ENCODE measurements at regions not wholly inside any gene's neighbourhood (a gene's known extent, or its start where the extent isn't known, plus 50 kb on each side); places are given as distances from the start of the nearest gene placed in this dataset.

DNA sequence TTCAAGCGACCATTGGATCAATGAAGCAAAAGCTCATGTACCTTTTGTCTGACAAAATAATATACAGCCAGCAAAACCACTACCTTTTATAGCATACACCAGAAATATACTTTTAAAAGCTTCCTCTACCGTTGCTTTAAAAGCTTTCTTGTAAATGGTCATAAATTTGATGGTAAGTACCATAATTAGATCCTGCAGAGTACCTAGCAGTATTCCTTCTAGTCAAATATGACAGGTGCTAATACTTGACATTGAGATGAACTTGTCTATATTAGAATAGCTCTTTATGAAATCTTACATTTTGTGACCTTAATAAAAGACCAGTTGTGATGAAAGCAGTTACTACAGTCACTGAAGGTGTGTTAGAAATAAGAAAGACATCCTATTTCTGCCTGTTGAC is 340.5 kb upstream of the ANO3 start:
- DNase-seq, result no peak

DNA sequence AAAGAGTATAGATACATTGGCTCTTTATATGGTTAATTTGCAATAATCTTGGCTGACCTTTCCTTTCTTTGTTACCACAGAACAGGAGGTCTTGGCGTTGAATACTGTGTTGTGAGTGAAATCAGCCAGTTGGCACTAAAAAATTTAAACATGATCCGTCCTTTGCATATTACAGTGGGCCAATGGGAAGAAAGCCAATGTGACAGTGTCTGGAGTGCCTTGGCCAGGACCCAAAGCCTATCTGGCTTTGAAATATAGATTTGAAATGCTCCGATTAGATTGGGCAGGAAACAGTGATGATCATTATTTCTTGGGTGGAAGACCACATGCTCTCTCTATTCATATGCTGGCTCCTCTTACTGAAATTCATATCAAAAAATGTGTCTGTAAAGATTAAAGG is 339.6 kb upstream of the ANO3 start:
- DNase-seq, result no peak

DNA sequence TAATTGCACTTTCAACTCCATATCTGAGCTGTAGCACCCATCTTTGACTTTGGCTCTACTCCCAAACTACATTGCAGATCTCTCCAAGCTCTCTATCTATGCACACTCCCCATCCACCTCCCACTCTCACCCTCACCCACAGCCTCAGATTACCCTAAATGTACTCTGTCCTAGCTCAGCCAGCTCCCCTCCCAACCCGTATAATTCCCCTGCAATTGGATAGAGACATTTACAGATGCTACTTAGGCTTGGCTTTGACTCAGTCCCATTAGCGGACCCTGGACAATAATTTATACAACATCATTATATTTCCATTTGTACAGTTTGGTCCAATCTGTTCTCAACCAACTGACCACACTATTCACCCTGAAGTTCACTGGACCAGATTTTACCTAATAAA is 338.9 kb upstream of the ANO3 start:
- no peak for DNase-seq

DNA sequence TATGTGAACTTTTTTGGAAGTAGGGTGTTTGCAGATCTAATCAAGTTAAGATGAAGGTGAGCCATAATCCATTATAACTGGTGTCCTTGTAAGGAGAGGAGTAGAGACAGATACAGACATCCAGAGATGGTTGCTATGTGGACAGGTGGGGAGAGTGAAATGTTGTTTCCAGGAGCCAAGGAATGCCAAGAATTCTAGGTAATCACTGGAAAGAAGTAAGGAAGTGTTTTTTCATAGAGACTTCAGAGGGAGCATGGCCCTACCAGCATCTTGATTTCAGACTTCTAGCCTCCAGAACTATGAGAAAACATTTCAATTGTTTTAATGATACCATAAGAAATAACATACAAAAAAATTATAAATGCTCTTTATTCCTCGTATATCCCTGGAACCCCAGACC is 320.5 kb upstream of the ANO3 start:
- DNase-seq, result no peak

DNA sequence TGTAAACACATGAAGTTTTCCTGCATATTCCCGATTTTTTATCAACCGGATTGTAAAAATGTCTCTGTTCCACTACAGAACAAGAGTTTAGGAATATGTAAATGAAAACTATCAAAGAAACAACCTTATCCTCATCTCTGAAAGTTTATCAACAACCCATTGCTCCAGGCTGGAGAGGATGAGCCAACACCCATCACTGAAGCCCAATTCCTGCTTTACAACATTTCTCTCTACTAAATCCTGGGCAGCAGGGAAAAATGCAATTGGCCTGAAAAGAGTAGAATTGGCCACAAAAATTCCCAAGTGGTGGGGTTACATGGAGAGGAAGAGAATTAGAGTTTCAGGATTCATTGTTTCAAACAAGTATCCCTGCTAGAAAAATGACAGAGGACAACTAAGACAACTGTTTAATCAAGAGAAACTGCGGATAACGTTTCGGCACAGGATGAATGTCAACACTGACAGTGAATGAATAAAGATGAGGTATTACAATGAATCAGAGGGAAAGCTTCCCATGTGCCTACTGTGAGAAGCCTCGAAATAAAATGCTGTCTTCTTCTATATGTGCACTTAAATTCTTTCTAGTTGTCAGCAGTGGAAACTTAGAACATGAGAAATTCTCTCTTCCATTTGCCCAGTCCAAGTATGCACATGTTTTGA is 317.3 kb upstream of the ANO3 start:
- no peak for DNase-seq

DNA sequence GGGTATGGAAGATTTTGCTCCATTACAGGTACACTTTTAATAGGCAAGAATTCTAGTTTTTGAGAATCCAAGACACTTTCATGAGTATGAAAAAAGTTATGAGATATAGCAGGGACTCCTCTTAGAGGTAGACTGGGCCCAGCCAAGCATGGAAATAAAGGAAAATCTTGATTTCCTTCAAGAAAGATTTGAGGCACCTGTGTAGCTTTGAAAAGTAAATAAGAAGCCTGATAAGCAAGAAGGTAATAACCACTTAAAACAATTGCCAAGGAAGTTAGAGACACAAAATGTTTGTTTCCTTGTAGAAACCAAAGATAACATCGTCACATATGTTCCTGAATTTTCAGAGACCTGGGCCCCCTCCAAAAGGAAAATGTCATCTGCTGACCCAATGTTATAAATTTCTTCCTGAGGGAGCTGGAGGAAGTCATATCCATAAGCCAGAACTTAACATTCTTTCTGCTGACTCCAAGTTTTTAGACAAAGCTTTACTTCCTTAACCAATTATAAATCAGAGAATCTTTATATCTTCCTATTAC is 314.5 kb upstream of the ANO3 start:
- no peak for DNase-seq

DNA sequence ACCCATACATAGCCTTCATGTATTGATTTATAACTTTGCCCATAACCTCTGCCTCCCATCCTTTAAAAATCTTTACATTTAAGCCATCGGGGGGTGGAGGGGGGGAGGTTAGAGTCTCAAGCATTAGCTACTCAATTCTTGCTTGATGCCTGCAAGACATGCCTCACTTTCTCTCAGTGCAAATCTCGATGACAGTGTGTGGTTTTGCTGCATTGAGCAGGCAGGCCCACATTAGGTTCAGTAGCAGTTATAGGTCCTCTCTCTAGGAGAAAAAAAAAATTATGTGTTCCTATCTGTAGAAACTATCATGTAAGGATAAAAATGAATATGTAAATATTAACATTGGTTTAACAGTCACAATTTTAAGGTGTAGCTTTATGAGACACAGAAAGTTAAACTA is 314.0 kb upstream of the ANO3 start:
- no peak for DNase-seq

DNA sequence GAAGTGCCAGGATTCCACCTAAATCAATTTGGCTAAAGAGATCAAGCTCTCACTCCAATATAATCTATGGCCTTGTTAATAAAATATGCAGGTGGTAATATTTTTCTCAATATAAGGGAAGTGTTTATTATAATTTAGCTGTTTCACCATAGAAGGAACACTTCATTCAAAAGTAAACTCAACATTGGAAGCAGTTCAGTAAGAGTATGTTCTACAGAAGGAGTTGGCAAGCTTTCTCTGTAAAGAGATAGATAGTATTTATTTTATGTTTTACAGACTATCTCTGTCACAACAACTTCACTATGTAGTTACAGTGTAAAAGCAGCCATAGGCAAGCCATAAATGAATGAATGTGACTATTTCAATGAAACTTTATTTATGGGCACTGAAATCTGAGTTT is 313.6 kb upstream of the ANO3 start:
- no peak for DNase-seq

DNA sequence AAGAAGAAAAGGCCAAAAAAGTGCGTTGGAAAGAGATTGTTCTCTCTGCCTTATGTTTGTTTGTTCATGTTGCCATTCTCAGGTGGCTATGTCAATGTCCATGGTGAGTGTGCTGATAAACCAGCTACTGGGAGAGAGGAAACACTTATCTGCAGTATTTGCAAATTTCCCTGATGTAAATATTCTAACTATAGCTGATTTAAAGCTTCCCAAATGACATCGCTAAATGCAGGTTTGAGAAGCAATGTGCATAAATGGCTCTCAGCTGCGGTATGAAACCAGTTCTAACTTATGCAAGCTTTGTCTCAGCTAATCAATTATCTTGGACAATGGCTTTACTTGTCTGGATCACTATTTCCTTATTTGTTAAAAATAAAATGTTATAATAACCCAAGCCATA is 312.5 kb upstream of the ANO3 start:
- no peak for DNase-seq

DNA sequence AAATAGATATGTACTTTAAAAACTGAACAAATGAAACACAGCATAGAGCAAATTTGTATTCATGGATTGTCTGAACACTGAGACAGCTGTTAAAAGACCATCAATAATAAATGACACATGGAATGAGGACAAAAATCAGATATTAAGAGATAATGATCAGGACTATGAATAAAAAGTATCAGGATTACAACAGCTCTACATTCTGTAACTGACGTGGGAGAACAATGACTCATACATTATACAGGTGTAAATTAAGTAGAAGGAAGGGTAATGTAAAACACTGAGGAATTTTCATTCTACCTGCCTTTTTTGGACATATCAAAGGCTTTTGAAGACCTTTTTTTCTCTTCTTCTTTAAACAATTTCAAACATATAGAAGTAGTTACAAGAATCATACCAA is 310.9 kb upstream of the ANO3 start:
- DNase-seq, result no peak

DNA sequence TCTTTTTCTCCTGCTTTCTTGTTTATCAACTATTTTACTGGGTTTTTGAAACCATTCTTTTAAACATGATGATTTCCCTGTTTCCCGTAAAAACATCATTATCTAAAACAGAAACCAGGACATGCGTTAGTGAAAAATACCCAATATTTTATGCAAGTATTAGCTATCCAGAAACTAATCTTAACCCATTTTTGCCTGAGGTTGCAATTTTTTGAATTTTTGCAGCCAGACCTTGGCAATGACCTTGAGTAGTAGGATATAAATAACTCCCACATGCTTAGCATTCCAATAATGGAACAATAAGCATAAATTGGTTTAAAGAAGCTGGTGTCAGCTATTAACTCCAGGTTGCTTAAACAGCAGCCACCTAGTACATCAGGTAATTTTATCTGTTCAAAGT is 308.9 kb upstream of the ANO3 start:
- DNase-seq, result no peak

DNA sequence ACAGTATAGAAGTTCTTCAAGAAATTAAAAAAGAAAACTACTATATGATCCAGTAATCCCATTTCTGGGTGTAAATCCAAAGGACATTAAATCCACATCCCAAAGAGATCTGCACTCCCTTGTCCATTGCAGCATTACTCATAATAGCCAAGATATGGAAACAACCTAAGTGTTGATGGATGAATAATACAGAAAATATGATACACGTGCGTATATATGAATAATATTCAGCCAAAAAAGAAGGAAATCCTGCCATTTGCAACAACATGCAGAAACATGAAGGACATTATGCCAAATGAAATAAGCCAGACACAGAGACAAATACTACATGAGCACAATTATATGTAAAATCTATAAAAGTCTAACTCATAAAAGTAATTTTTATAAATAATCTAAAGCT is 306.3 kb upstream of the ANO3 start:
- DNase-seq, result no peak

DNA sequence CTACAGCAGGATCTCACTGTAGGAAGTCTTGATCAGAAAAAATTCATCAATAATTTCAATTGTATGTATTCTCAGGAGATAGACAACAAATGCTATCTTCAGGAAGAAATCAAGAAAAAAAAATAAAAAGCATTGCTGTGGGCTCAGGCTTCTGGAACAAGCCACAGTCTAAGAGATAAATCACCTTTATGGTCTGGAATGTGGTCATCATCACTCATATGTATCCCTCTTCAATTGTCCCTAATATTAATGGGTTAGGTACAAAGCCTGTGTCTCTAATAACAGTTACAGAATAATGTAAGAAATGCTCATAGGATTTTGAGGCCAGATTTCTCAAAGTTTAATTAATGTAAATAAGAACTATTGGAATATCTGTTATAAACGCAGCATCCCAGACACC is 305.9 kb upstream of the ANO3 start:
- DNase-seq, result no peak

DNA sequence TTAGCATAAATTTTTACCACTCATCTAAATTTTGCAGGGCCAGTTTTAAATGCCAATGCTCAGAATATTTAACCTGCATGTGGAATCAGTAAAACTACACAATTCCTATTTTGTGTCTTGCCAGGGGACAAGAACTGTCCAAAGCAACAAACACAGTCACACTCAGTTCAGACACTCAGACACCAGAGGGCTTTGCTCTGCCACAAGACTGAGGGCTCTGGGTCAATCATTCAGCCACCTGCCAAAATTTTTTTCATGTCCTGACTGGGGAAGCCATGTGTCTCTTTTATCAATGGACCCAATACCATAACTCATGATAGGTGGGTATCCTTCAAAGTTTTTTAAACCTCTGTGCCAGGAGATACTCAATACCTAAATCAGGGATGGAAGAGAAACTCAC is 304.0 kb upstream of the ANO3 start:
- DNase-seq, result no peak

DNA sequence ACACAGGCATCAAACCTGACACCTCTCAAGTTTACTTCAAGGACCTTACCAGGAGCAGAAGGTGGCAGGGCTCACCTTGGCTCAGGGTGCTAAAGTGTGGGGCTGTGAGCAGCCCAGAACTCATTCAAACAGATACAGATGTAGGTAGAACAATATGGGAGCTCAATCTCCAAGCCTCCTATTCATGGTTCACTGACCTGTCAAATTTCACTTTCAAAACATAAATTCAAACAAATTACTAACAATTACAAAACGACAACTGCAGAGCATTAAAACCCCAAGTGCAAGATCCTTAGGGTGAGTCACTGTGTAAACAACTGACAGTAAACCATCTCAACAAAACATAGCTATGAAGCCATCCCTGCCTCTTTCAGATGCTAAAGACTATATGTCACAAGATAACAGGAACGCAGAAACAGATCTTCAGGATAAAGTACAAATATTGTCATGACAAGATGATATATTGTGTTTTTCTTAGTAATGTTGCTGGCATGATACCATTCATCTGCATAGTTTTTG is 303.5 kb upstream of the ANO3 start:
- no peak for DNase-seq

DNA sequence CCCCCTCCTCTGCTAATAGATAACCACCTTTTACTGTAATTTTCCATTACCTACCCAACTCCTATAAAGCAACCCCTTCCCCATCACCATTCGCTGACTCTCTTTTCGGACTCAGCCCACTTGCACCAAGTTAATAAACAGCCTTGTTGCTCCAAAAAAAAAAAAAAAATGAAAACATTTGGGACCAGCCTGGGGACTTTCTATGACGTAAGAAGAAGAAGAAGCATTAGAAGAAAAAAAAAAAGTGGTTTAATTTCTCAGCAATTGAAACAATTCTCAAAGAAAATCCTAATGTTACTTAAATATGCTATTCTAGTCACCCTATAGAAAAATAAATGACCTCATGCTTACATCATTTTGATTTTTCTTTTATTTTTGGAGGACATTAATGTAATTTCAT is 301.5 kb upstream of the ANO3 start:
- DNase-seq, result no peak

DNA sequence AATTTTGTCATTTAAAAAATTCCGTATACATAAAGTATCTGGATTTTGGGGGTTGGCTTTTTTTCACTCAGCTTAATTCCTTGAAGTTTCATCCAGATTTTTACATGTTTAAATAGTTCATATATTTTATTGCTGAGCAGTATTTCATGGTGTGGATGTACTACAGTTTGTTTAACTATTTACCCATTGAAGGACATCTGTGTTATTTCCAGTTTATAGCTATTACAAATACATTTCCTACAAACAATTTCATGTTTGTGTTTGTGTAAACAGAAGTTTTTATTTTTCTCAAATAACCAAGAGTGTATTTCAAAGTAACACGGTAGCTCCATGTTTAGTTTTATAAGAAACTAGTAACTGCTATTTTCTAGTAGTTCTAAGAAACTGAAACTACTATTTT is 299.7 kb upstream of the ANO3 start:
- no peak for DNase-seq

DNA sequence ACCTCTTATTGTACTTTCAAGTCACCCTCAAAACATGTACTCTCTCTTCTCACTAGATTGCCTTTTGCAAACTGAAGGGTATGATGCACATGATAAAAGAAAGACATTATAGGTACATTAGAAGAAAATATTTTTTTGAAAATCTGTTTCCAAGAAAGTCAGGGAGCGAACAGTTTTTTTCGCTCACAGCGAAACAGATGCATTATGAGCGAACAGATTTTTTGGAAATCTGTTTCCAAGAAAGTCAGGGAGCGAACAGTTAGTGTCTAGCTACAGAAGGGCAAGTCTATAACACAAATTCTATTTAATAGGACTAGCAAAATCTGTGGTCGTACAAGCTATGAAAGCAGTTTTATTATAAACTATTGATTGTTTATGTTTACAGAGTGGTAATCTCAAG is 296.2 kb upstream of the ANO3 start:
- no peak for DNase-seq

DNA sequence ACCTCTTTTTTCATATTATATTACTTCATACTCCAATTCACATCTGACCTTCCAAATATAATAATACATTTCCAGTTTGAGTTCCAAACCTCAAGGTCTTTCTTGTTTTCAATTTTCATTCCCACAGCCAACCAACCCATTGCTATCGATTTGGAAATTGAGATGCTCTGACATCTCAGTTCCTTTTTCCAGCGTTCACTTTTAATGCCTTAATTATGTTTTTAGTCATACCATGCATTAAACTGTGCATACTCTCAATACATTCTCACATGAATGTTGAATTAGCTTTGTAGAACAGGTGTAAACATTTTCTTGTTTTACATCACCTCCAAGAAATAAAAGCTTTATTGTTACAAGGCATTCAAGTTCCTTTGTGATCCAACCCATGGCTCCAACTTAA is 294.2 kb upstream of the ANO3 start:
- no peak for DNase-seq

DNA sequence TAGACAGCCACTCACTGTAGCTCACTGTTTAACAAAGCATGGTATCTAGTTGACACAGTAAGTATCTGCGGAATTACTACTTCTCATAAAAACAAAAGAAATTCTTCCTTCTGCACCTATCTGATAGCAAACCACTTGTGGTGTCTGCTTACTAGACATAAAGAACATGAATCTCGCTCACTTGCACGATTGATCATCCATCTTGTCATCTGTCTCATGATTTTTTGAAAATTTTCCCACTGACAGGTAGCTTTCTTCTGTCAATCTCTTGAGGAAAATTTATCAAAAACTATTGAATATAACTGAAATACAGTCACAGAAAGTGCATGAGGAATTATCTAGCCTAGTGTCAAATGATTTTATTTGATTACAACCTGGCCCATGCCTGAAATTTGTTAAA is 291.6 kb upstream of the ANO3 start:
- no peak for DNase-seq

DNA sequence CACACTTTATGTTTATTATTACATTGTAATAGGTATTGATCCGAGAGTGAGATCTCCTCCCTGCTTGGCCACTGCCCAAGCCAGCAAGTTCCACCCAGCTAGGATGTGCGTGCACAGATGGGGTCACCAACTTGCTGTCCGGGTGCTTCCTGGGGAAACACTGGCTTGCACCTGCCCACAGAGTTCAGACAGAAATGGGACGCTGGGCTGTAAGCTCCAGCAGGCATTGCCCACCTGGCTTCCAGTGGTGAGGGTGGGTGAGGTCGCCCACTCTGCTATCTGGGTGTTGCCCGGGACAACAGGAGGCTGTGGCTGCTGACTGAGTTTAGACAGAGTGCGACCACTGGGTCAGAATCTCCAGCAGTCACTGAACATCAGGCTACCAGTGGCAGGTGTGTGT is 289.8 kb upstream of the ANO3 start:
- no peak for DNase-seq

DNA sequence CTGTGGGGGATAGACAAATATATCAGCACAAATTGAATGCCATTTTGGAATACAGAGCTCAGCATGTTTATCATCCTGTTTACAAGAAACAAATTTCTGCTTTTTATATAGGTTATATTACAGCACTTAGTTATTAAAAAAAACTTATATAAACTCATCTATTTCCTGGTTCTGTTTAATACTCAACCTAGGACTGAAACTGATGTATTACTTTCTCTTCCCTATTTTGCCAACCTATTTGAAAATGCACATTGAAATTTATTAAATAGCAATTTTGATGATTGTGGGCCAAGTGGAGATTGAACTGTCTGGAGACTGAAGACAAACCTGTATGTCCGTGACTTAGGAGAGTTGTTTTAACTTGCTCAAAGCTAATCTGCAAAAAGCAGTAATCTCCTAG is 288.3 kb upstream of the ANO3 start:
- no peak for DNase-seq

DNA sequence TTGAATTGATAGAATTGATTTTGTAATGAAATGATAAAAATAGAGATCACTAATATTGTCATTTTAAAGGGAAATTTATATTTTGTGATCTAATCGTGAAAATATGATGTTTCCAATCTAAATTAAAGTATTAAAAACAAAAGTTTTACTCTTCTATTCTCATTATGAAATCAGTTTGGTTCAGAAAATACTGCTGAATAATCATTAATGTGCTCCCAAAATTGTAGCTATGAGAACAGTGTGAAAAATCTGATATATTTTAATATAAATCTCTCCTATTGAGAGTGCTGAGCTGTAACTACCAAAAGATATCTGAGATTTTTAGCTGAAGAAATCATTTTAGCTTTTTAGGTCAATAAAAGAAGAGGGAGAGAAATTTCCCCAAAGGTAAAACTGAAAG is 287.5 kb upstream of the ANO3 start:
- no peak for DNase-seq

DNA sequence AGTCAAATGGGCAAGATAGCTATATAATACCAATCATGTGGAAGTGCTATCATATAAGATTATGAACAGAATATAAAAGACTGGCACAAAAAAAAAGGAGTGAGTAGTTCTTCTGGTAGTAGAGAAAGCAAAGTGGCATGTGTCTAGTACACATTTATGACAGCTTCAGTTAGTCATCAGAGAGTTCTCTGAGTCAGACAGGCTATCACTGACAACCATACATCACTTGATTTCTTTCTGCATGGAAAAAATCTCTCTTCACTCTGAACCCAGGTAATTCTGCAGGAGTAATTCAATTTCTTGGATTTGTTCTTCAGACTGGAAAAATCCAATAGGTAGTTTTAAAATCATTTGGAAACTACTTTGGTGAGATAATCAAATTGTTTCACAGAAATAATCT is 286.8 kb upstream of the ANO3 start:
- DNase-seq, result no peak

DNA sequence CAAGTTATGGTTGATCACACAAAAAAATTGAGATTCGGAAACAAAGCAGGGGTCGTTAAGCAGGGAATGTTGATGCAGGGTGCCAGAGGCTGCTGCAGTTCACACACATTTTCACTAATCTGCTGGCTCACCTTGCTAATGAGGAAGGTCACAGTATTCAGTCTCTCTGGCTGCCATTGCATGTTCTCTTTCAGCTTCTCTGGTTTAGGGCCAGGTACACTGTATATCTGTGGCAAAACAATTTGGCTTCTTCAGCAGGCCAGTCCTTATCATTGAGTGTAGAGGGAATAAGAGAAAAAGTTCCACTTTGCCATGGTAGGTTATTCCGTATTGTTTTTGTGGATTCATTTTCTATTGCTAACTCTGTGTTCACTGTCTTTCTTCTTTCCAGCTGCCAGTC is 283.7 kb upstream of the ANO3 start:
- no peak for DNase-seq

DNA sequence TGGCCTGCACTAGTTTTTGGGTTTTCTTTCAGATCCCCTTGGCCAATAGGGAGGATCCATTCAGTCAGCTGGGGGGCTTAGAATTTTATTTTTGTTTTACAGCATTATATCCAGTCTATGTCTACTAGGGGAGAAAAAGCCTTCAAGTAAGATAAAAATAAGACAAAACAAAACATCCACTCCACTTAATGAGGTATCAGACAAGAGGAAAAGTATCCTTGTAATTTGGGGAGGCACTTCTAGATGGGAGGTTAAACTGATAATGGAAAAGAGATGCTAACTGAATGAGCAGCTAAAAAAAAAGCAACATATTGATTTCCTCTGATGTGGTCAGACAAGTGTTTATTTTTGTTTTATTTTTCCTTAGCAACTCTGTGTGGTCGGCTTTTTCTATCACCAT is 278.0 kb upstream of the ANO3 start:
- DNase-seq, result no peak

All from stimulated activated CD4-positive, alpha-beta T cell treated with anti-CD3 and anti-CD28 coated beads, Interleukin-4, amount 100 ng/mL, for 24 hours (primary cell).